ENCODE measurements at regions not wholly inside any gene's neighbourhood (a gene's known extent, or its start where the extent isn't known, plus 50 kb on each side); places are given as distances from the start of the nearest gene placed in this dataset.

GRCh38 chr2:37501113-37501512 lies 156.7 kb downstream of the QPCT start:
- Histone ChIP-seq H3K9me1 (ENCODE audit: control insufficient read depth, insufficient read depth, low read length) (no peaks in the 10 kb centered on the region), H3K4me2 (ENCODE audit: insufficient read depth, low read length) (no peak overlapping the region), H4K20me1 (replicated peaks; ENCODE audit: control insufficient read depth, insufficient read depth, low read length) (no peaks in the 10 kb centered on the region), H3K79me2 (ENCODE audit: control insufficient read depth, insufficient read depth, low read length) (no peaks in the 10 kb centered on the region), H3K27ac (ENCODE audit: extremely low read depth, low read depth, low read length) (no peak overlapping the region), H3K36me3 (ENCODE audit: control insufficient read depth, insufficient read depth, low read length) (no peaks in the 10 kb centered on the region), H2AFZ (ENCODE audit: low read depth, low read length) (no peak overlapping the region), H3K4me3 (no peak overlapping the region), H3K9ac (ENCODE audit: insufficient read depth in 1 of 2, low read depth in 2 of 2, low read length in 2 of 2) (no peak overlapping the region), H3K27me3 (ENCODE audit: control insufficient read depth in 2 of 2, insufficient read depth in 2 of 2, low read length in 2 of 2) (peaks cover 0 to 3% of the 10 kb centered on the region in 2 experiments; a peak in 2 of 5 replicates), H3K9me3 (replicated peaks; ENCODE audit: control insufficient read depth, insufficient read depth, low read depth, low read length) (no peaks in the 10 kb centered on the region), H3K4me1 (replicated peaks in 1 of 2; ENCODE audit: control insufficient read depth in 2 of 2, insufficient read depth in 2 of 2, low read length in 2 of 2) (no peaks in the 10 kb centered on the region)
- ChIA-PET POLR2A (no interaction called here), CTCF (ENCODE audit: low intra/inter-chr PET ratio) (no interaction called here)
- FAIRE-seq, result no peak
- intact Hi-C loops (cut with micrococcal nuclease) (no loop called here), in situ Hi-C loops (cut with MboI) (no loop called here)
- no peak for DNase-seq (ENCODE audit: extremely low read depth in 1 of 4, low spot score in 3 of 4)
- 3% methylated on average over 2 of the region's 2 CpGs for WGBS (ENCODE audit: insufficient coverage, low coverage, missing lambda C conversion rate)
- no peak for ATAC-seq
- no peak for TF ChIP-seq SOX6 (IDR thresholded peaks at IDR 0.05)
- BruUV-seq (replicated peaks), result no TSS peak

- BruUV-seq (replicated peaks), result no TSS peak
- no peaks in the 10 kb centered on the region for H3K36me3 ChIP-seq (ENCODE audit: control insufficient read depth, insufficient read depth, low read length)
- intact Hi-C loops (cut with micrococcal nuclease) (no loop called here), in situ Hi-C loops (cut with MboI) (no loop called here)
- H3K9me1 ChIP-seq (ENCODE audit: control insufficient read depth, insufficient read depth, low read length), result no peaks in the 10 kb centered on the region
- no peaks in the 10 kb centered on the region for H3K79me2 ChIP-seq (ENCODE audit: control insufficient read depth, insufficient read depth, low read length)
- H3K4me3 ChIP-seq, result no peak overlapping the region
- WGBS (ENCODE audit: insufficient coverage, low coverage, missing lambda C conversion rate), result 17% methylated on average over 5 of the region's 5 CpGs
- TF ChIP-seq FOSL1 (tag; conservative IDR thresholded peaks at IDR 0.05), result 0 out of 2 replicates have a peak, but pooled peaks have one; percentile 31
- TF ChIP-seq THAP12 (CRISPR knock-in tag; IDR thresholded peaks at IDR 0.05), result no peak
- H2AFZ ChIP-seq (ENCODE audit: low read depth, low read length), result no peak overlapping the region
- no peak for DNase-seq (ENCODE audit: extremely low read depth in 1 of 4, low spot score in 3 of 4)
- CTCF ChIA-PET (ENCODE audit: low intra/inter-chr PET ratio), result no interaction called here
- H3K9ac ChIP-seq (ENCODE audit: insufficient read depth in 1 of 2, low read depth in 2 of 2, low read length in 2 of 2), result no peak overlapping the region
- FAIRE-seq, result no peak
- no peak overlapping the region for H3K27ac ChIP-seq (ENCODE audit: extremely low read depth, low read depth, low read length)
- no peaks in the 10 kb centered on the region for H3K9me3 ChIP-seq (replicated peaks; ENCODE audit: control insufficient read depth, insufficient read depth, low read depth, low read length)
- H3K4me2 ChIP-seq (ENCODE audit: insufficient read depth, low read length), result no peak overlapping the region
- POLR2A ChIA-PET, result no interaction called here
- H3K4me1 ChIP-seq (replicated peaks in 1 of 2; ENCODE audit: control insufficient read depth in 2 of 2, insufficient read depth in 2 of 2, low read length in 2 of 2), result no peaks in the 10 kb centered on the region; a peak in 1 of 5 replicates
- ATAC-seq, result no peak
- H3K27me3 ChIP-seq (ENCODE audit: control insufficient read depth in 2 of 2, insufficient read depth in 2 of 2, low read length in 2 of 2), result peaks cover 0 to 6% of the 10 kb centered on the region in 2 experiments; a peak in 2 of 5 replicates
- H4K20me1 ChIP-seq (replicated peaks; ENCODE audit: control insufficient read depth, insufficient read depth, low read length), result no peaks in the 10 kb centered on the region
Observed at GRCh38 chr2:37506407-37507050, 162.1 kb downstream of the QPCT start.

Measured in K562 (cell line).